ENCODE measurements at regions not wholly inside any gene's neighbourhood (a gene's known extent, or its start where the extent isn't known, plus 50 kb on each side); places are given as distances from the start of the nearest gene placed in this dataset.

GRCh38 chr13:37944869-37945442, 75.4 kb upstream of the TRPC4 start:
- TF ChIP-seq MXI1 (conservative IDR thresholded peaks at IDR 0.05; ENCODE audit: poor library complexity, severe bottlenecking) (no peak), CTCF (IDR thresholded peaks at IDR 0.05; ENCODE audit: poor library complexity, severe bottlenecking) (peak; percentile 10), EP300 (conservative IDR thresholded peaks at IDR 0.05; ENCODE audit: poor library complexity, severe bottlenecking) (no peak), POLR2AphosphoS5 (IDR thresholded peaks at IDR 0.05) (no peak)
